SK-N-DZ (cell line): ENCODE measurements at regions not wholly inside any gene's neighbourhood (a gene's known extent, or its start where the extent isn't known, plus 50 kb on each side); places are given as distances from the start of the nearest gene placed in this dataset.
"Not testable (repeated sequence)": the region's sequence is repeated elsewhere in the genome, so short reads cannot be mapped to it uniquely, and the experiment has no call there.

Experiments used
- DNase-seq: peaks from one replicate; pipeline ENCODE4 v3.0.0-alpha.2; 2015; ENCODE audit warnings: low spot score

- no peak for DNase-seq
Measured at GRCh38 chr6:82118150-82118562, 129.4 kb downstream of the IBTK start.

GRCh38 chr6:82114748-82115147 is 132.8 kb downstream of the IBTK start:
- no peak for DNase-seq

GRCh38 chr6:82113231-82113630 is 134.3 kb downstream of the IBTK start:
- DNase-seq, result no peak

GRCh38 chr6:82111818-82112217 is 135.7 kb downstream of the IBTK start:
- no peak for DNase-seq

GRCh38 chr6:82111114-82111513 is 136.4 kb downstream of the IBTK start:
- DNase-seq, result no peak

GRCh38 chr6:82103171-82103570 is 144.4 kb downstream of the IBTK start:
- DNase-seq, result not testable (repeated sequence)

- not testable (repeated sequence) for DNase-seq
Measured at GRCh38 chr6:82101374-82102114, 146.0 kb downstream of the IBTK start.

- not testable (repeated sequence) for DNase-seq
Measured at GRCh38 chr6:82100763-82101162, 146.8 kb downstream of the IBTK start.

- no peak for DNase-seq
Measured at GRCh38 chr6:82097676-82098075, 149.9 kb downstream of the IBTK start.

GRCh38 chr6:82095091-82095490 is 152.5 kb downstream of the IBTK start:
- peak; percentile 6 for DNase-seq

GRCh38 chr6:82094166-82094806 is 153.3 kb downstream of the IBTK start:
- no peak for DNase-seq

GRCh38 chr6:82088978-82089771 is 158.4 kb downstream of the IBTK start:
- no peak for DNase-seq

- no peak for DNase-seq
Measured at GRCh38 chr6:82086944-82087343, 160.6 kb downstream of the IBTK start.

- no peak for DNase-seq
Measured at GRCh38 chr6:82085701-82086100, 161.8 kb downstream of the IBTK start.

- no peak for DNase-seq
Measured at GRCh38 chr6:82084324-82084920, 163.1 kb downstream of the IBTK start.

GRCh38 chr6:82083646-82084045 is 163.9 kb downstream of the IBTK start:
- DNase-seq, result no peak

GRCh38 chr6:82080767-82081166 is 166.8 kb downstream of the IBTK start:
- no peak for DNase-seq

GRCh38 chr6:82078286-82078908 is 169.1 kb downstream of the IBTK start:
- DNase-seq, result no peak

GRCh38 chr6:82076916-82077315 is 170.6 kb downstream of the IBTK start:
- no peak for DNase-seq

- DNase-seq, result no peak
Measured at GRCh38 chr6:82074556-82074955, 173.0 kb downstream of the IBTK start.

GRCh38 chr6:82073484-82073883 is 174.1 kb downstream of the IBTK start:
- DNase-seq, result no peak

GRCh38 chr6:82072751-82073150 is 174.8 kb downstream of the IBTK start:
- no peak for DNase-seq
